Activated B cell treated with CpG ODN at 0.5 μM for 24 hours (primary cell): ENCODE measurements at regions not wholly inside any gene's neighbourhood (a gene's known extent, or its start where the extent isn't known, plus 50 kb on each side); places are given as distances from the start of the nearest gene placed in this dataset.

Source experiments
- ATAC-seq: fragments of 200-7000 bp; cut with Tn5 transposase; one replicate; pipeline ENCODE4 v1.10.0; 2021; ENCODE audit warnings: low read depth, mild to moderate bottlenecking, moderate library complexity
- CTCF ChIA-PET: fragments of 350-600 bp; sonication (Branson Sonifier 250); formaldehyde crosslinking; loops from one replicate; lab custom pipeline; 2021; ENCODE audit warnings: antibody characterized with exemption; lab: Charles Lee
- POLR2A ChIA-PET: fragments of 350-600 bp; sonication (Branson Sonifier 250); formaldehyde crosslinking; loops from one replicate; lab custom pipeline; 2021; ENCODE audit warnings: antibody characterized with exemption; lab: Charles Lee
- DNase-seq: peaks from one replicate; pipeline ENCODE4 v3.0.0; 2022
- H3K27ac Mint-ChIP-seq: one replicate; pipeline ENCODE4 v1.8.0; 2020; ENCODE audit warnings: mixed read lengths
- H3K27me3 Mint-ChIP-seq: one replicate; pipeline ENCODE4 v1.8.0; 2021; ENCODE audit warnings: mixed read lengths
- H3K36me3 Mint-ChIP-seq: one replicate; pipeline ENCODE4 v1.8.0; 2021; ENCODE audit warnings: low read depth, mixed read lengths
- H3K4me1 Mint-ChIP-seq: one replicate; pipeline ENCODE4 v1.8.0; 2021; ENCODE audit warnings: mixed read lengths
- H3K4me3 Mint-ChIP-seq: one replicate; pipeline ENCODE4 v1.8.0; 2020; ENCODE audit warnings: mild to moderate bottlenecking, mixed read lengths
- H3K9me3 Mint-ChIP-seq: one replicate; pipeline ENCODE4 v1.8.0; 2020; ENCODE audit warnings: mixed read lengths
- intact Hi-C: fragments of 100-400 bp; cut with micrococcal nuclease; formaldehyde crosslinking; loops from one replicate; pipeline ENCODE4 v1.15.1; 2024
- TF ChIP-seq, protein P1 (sequence below): fragments of 200-600 bp; IDR thresholded peaks from one replicate; pipeline ENCODE4 v1.8.0; 2022; ENCODE audit warnings: antibody characterized with exemption, mild to moderate bottlenecking

- Mint-ChIP-seq H3K27me3 (no peaks in the 10 kb centered on the region), H3K9me3 (peaks cover 8% of the 10 kb centered on the region), H3K4me1 (no peaks in the 10 kb centered on the region), H3K27ac (no peak overlapping the region), H3K4me3 (no peak overlapping the region), H3K36me3 (no peaks in the 10 kb centered on the region)
- ATAC-seq (no peak), DNase-seq (no peak)
- intact Hi-C loops, result no loop called here
- TF ChIP-seq, protein P1, sequence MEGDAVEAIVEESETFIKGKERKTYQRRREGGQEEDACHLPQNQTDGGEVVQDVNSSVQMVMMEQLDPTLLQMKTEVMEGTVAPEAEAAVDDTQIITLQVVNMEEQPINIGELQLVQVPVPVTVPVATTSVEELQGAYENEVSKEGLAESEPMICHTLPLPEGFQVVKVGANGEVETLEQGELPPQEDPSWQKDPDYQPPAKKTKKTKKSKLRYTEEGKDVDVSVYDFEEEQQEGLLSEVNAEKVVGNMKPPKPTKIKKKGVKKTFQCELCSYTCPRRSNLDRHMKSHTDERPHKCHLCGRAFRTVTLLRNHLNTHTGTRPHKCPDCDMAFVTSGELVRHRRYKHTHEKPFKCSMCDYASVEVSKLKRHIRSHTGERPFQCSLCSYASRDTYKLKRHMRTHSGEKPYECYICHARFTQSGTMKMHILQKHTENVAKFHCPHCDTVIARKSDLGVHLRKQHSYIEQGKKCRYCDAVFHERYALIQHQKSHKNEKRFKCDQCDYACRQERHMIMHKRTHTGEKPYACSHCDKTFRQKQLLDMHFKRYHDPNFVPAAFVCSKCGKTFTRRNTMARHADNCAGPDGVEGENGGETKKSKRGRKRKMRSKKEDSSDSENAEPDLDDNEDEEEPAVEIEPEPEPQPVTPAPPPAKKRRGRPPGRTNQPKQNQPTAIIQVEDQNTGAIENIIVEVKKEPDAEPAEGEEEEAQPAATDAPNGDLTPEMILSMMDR, result no peak
- CTCF ChIA-PET, result no interaction called here
- POLR2A ChIA-PET, result no interaction called here
These were observed 1224.1 kb upstream of the SEL1L start for GRCh38 chr14:82757776-82758175.

- TF ChIP-seq, protein P1, result no peak
- Mint-ChIP-seq H3K36me3 (no peaks in the 10 kb centered on the region), H3K27me3 (no peaks in the 10 kb centered on the region), H3K4me3 (no peak overlapping the region), H3K27ac (no peak overlapping the region), H3K4me1 (no peaks in the 10 kb centered on the region), H3K9me3 (peaks cover 2% of the 10 kb centered on the region)
- ChIA-PET POLR2A (no interaction called here), CTCF (no interaction called here)
- ATAC-seq, result no peak
- DNase-seq, result no peak
- intact Hi-C loops, result no loop called here
These were observed 1226.0 kb upstream of the SEL1L start for GRCh38 chr14:82759656-82760055.

DNA sequence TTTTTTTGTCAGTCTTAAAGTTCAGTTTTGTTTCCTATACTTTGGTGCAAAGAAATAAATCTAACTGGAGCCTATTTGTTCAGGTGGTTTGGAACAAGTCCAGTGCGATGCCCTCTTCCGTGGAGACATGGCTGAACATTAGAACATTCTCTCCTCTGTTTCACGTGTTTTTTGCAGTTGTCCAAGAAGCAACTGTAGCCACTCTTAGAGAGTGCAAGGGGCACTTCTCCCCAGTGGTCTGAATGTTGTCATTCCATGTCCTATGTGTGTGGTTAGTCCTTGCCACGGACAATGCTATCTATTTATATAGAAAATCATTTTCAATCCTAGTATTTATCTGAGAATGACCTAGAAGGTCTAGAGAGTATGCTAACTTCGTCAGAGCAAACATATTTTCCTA, 1232.5 kb upstream of the SEL1L start:
- ChIA-PET CTCF (no interaction called here), POLR2A (no interaction called here)
- H3K36me3 Mint-ChIP-seq, result no peaks in the 10 kb centered on the region
- no peaks in the 10 kb centered on the region for H3K4me1 Mint-ChIP-seq
- no peaks in the 10 kb centered on the region for H3K27me3 Mint-ChIP-seq
- no peak overlapping the region for H3K4me3 Mint-ChIP-seq
- ATAC-seq (no peak), DNase-seq (no peak)
- TF ChIP-seq, protein P1, result no peak
- H3K9me3 Mint-ChIP-seq, result peaks cover 6% of the 10 kb centered on the region
- intact Hi-C loops, result no loop called here
- H3K27ac Mint-ChIP-seq, result no peak overlapping the region

DNA sequence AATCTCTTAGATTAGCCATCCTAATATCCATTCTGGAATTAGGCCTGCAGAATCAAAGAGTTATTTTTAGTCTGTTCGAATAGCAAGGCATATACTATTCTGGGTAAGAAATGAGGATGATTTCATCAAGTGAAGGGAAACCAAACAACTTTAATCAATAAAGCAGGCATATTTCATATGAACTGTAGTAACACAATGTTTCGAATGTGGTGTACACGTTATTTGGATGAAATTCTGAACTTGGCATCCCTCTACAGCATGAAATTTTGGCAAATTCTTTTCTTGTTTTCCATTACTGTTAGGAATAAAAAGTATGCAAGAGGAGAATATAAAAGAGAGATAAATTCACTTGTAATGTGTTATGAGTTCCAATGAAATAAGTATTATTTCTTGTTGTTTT, 1233.3 kb upstream of the SEL1L start:
- TF ChIP-seq, protein P1, result no peak
- H3K9me3 Mint-ChIP-seq, result peaks cover 10% of the 10 kb centered on the region
- no peak for DNase-seq
- H3K27ac Mint-ChIP-seq, result no peak overlapping the region
- intact Hi-C loops, result no loop called here
- no peaks in the 10 kb centered on the region for H3K4me1 Mint-ChIP-seq
- H3K36me3 Mint-ChIP-seq, result no peaks in the 10 kb centered on the region
- H3K4me3 Mint-ChIP-seq, result no peak overlapping the region
- POLR2A ChIA-PET, result no interaction called here
- no peak for ATAC-seq
- H3K27me3 Mint-ChIP-seq, result no peaks in the 10 kb centered on the region
- CTCF ChIA-PET, result no interaction called here

DNA sequence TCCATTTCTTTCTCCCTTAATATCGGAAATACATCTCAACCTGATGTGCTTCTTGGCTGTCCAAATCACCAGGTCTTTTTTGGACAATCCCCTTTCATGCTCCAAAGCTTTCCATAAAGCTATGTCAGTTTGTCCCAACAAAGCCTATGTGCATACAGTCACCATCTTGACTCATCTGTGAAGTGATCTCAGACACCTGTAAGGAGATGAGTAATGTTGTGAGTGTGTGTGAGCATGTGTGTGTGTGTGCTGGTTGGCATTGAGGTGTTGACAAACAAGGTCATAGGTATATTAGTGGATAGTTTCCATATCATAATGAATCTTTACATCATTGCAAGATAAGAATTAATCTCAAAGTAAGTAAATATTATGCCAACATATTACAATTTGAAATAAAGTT, 1243.3 kb upstream of the SEL1L start:
- ATAC-seq, result no peak
- POLR2A ChIA-PET, result no interaction called here

More for the DNA sequence above, 1243.3 kb upstream of the SEL1L start:
- no peaks in the 10 kb centered on the region for H3K27me3 Mint-ChIP-seq
- CTCF ChIA-PET, result no interaction called here
- no peak overlapping the region for H3K4me3 Mint-ChIP-seq
- TF ChIP-seq, protein P1, result no peak
- peaks cover 3% of the 10 kb centered on the region for H3K9me3 Mint-ChIP-seq
- DNase-seq, result no peak
- H3K4me1 Mint-ChIP-seq, result no peaks in the 10 kb centered on the region
- intact Hi-C loops, result no loop called here
- no peaks in the 10 kb centered on the region for H3K36me3 Mint-ChIP-seq
- no peak overlapping the region for H3K27ac Mint-ChIP-seq
